ENCODE measurements at regions not wholly inside any gene's neighbourhood (a gene's known extent, or its start where the extent isn't known, plus 50 kb on each side); places are given as distances from the start of the nearest gene placed in this dataset.
"Not testable (repeated sequence)": the region's sequence is repeated elsewhere in the genome, so short reads cannot be mapped to it uniquely, and the experiment has no call there.

DNA sequence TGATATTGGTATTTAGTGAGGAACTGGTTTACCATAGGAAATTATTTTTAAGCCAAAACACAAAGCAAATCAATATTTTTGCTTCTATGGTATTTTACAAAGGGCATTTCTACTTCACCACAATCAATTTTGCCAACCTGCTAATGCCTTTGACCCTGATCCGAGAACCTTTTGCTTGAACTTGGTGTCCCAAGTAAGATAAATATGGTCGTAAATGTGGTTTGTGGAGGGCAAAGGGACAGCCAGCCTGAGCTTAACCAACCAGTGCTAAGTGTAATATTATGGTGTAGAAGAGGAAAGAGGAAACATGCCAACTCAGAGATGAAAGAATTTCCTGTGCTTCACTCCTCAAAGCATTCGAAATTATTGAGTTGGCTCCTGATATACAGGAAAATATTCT is 148.4 kb downstream of the C3orf38 start:
- no peak for DNase-seq

DNA sequence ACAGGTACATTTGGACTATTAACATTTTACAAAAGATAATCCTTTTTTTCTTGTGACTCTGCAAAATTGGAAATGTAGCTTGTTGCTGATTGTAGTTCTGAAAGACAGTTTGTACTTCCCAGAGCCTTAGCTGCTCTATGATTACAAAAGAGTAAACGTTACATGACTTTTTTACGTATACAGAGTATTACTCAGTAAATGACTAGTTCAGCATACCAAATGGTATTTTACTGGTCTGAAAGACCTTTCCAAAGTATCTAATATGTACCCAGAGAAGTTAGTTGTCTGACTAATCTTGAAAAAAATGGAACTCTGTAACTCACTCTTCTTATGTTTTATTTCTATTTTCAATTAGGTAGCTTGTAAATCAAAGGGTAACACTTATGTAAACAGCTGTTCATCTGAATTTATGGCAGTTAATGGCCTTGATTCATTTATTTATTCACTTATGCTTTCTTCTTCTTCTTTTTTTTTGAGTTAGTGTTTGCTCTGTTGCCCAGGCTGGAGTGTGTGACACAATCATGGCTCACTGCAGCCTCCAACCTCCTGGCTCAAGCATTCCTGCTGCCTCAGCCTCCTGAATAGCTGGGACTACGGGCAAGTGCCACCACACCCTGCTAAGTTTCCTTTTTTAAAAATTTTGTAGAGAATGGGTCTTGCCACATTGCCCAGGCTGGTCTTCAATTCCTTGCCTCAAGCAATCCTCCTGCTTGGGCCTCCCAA is 151.7 kb downstream of the C3orf38 start:
- no peak for DNase-seq

DNA sequence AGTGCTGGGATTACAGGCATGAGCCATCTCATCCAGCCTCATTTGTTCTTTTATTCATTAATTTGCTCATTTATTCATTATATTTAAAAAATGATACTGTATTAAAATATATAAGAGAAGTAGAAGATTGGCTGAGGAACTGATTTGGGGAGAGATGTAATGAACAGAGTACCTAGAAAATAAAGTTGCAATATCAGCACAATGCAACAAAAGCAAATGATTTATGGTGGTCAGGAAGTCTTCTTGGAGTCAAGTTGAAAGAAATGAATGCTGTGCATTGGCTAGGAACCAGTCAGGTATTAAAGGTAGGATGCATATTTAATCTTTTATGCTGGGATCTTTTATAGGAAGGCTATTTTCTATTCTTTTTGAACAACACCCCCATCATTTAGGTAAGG is 152.2 kb downstream of the C3orf38 start:
- DNase-seq: no peak

DNA sequence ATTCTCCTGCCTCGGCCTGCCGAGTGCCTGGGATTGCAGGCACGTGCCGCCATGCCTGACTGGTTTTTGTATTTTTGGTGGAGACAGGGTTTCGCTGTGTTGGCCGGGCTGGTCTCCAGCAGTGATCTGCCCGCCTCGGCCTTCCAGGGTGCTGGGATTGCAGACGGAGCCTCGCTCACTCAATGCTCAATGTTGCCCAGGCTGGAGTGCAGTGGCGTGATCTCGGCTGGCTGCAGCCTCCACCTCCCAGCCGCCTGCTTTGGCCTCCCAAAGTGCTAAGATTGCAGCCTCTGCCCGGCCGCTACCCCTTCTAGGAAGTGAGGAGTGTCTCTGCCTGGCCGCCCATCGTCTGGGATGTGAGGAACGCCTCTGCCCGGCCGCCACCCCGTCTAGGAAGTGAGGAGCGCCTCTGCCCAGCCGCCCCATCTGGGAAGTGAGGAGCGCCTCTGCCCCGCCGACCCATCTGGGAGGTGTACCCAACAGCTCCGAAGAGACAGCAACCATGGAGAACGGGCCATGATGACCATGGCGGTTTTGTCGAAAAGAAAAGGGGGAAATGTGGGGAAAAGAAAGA is 153.7 kb downstream of the C3orf38 start:
- DNase-seq: not testable (repeated sequence)

DNA sequence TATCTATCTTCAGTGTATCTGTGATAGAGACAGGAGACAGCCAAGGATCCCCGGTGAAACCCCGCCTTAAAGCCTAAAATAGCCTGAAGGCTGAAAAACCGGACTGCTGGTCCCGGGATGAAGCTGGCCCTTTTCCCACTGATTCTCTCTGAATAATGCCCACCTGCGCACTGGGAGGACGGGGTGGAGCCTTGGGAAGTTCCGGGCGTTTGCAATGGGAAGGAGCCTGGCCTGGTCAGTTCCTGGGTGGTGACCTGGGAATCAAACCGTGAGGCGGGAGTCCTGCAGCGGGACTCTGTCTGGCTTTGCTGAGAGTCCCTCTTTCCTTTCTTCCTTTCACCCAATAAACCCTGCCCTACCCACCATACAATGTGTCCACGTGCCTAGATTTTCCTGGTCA is 157.9 kb downstream of the C3orf38 start:
- no peak for DNase-seq

DNA sequence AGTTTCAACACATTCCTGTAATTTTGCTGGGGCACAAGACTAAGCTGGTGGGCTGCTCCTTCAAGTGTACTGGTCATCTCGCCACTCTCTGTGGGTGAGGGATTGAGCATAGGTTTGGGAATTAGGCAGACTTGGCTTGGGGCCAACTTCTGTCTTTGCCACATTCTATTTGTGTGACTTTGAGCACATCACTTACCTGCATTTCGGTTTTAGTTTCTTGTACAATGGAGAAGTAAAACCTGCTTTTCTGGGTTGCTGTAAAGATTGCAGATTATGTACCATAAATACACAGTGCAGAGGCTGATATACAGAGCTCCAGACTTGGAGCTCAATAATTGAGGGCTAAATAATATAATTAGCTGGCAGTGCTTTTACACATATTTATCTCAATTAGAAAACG is 162.1 kb downstream of the C3orf38 start:
- DNase-seq: peak; percentile 18

DNA sequence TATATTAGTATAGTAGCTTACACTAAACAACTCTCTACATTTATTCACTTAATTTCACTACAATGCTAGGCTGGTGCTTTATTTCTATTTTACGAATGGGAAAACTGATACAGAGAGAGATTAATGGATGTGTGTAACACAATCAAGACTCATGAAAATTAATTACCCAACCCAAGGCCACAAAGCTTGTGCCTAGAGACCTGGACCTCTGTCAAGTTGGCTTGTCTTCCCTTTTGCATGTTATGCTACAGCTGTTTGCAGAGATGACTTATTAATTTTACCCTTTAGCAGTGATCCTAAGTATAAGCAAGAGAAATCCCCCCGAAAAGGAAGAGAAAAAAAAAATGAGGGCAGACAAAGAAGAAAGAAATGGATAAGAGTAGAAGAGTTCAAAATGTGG is 162.5 kb downstream of the C3orf38 start:
- no peak for DNase-seq

DNA sequence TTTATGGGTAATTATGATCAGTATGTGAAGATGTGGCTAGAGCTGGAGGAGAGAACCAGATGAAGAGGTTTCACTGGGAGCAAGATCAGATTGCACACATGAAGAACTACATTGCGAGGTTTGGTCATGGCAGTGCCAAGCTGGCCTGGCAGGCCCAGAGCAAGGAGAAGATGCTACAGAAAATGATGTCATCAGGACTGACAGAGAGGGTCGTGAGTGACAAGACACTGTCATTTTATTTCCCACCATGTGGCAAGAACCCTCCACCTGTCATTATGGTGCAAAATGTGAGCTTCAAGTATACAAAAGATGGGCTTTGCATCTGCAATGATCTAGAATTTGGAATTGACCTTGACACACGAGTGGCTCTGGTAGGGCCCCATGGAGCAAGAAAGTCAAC is 168.3 kb downstream of the C3orf38 start:
- no peak for DNase-seq

DNA sequence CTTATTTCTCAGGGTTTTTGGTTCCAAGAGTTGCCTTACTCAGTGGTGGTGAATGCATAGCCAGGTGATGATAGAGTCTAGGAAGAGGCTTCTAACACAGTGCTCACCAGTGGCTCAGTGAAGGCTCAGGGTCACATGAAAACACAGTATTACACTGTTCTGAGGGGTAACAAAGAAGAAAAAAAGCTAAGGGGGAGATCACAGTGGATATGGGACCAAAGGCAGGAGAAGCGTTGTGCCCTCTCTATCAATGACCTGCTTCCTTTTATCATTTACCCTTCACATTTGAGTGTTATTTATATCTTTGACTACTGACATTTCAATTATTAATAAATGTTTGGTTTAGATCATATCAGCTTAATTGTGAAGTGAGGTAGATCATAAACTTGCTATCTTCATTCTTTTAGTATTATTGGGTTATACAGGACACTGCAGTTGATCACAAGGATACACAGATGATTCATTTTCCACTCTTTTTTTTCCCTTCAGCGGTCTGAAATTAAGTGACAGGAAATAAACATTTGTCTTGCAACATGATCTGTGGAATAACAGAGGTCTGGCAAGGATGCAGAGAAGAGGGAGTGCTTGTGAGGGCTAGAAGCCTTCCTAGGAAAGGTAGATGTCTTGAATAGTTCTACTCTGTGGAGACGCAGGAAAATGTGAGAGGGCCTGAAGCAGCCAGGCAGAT is 171.7 kb downstream of the C3orf38 start:
- DNase-seq: peak; percentile 9

DNA sequence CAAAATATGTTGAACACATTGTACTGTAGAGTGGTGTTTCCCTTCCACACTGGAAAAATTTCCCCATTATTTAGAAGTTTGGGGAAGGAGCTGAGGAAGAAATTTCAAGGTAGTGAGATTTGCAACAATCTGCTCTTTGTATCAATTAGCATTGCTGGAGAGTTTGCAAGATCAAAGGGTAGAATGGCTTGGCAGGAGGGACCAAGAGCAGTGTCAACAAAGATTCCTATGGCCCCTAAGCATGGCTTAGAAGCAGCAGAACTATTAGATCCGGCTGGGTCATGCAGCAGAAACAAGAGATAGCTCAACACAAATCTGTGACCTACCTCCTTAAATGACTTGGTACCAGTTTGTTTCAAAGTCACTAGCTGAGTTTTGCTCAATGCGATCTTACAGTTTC is 175.0 kb downstream of the C3orf38 start:
- DNase-seq: no peak

DNA sequence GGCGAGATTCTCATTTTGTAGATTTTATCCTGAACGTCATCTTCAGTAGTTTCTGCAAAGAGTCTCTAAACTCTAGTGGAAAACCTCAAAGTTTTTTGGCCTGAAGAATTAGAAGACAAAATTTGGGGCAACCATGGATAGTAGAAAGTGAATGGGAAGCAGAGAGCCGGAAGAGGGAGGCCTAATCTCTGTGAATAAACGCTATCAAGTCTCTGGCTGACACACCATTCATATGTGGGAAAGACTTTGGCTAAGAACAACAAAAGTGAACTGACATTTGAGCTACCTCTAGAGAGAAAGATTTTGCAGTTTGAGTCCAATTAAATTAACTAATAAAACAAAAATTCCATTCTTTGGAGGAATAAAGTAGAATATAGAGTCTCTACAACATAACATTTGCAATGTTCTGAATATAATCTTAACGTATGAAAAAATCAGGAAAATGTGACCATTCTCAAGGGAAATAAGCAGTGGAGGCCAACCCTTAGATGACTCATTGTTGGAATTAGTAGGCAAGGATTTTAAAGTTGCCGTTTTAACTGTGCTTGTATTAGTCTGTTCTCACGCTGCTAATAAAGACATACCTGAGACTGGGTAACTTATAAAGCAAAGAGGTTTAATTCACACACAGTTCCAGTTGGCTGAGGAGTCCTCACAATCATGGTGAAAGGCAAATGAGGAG is 184.6 kb downstream of the C3orf38 start:
- DNase-seq: no peak

DNA sequence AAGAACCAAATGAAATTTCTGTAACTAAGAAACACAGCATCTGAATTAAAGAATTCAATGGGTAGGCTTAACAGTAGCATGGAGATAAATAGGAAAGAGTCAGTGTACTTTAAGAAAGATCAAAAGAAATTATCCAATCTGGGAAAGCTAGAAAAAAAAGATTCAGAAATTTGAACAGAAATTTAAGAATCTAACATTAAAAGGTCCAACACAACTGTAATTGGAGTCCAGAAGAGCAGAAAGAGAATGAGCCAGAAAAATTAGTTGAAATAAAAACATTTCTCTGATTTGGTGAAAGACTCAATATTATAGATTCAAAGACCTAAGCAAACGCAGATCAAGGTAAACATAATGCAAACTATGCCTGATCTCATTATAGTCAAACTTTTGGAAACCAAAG is 187.1 kb downstream of the C3orf38 start:
- no peak for DNase-seq

DNA sequence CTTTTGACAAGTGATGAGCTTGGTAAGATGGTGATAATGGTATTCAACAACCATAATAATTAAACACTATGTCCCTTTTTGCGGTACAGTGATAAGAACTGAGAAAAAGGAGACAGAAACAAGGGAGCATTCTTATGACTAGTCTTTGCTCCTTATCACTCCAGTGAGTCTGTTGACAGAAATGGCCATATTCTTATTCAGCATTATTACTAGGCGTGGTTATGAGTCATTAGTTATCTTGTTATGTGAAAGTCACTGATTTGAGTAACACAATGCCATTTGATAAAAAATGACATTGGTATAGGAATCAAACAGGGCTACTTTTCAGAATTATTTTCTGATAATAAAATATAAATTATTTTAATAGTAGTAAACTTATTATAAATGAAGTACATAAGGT is 193.5 kb downstream of the C3orf38 start:
- no peak for DNase-seq

DNA sequence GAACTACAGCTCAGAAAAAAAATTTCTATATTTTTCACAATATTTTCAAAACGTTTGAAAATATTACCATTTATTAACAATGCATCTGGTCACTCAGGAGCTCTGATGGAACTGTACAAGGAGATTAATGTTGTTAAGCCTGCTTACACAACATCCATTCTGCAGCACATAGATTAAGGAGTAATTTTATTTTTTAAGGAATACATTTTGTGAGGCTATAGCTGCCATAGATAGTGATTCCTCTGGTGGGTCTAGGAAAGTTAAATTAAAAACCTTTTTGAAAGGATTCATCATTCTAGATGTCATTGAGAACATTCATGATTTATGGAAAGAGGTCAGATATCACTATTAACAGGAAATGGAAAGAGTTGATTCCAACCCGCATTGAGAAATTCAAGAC is 196.9 kb downstream of the C3orf38 start:
- no peak for DNase-seq

DNA sequence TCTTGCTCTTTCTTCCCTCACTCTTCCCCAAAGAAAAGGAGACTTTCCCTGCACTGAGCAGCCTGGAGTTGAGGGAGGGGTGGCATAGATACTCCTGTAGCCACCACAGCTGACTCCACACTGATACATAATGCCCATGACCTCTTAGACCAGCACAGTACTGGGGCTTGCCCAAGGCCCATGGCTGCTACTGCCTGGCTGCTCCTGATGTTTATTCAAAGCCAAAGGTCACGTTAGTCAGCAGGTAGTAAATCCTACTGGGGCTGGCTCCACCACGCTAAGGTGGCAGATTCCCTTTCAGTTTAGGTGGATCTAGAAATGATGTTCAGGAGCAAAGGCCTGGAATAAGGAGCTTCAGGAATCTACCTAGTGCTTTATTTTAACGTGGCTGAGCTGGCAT is 212.7 kb downstream of the C3orf38 start:
- no peak for DNase-seq

DNA sequence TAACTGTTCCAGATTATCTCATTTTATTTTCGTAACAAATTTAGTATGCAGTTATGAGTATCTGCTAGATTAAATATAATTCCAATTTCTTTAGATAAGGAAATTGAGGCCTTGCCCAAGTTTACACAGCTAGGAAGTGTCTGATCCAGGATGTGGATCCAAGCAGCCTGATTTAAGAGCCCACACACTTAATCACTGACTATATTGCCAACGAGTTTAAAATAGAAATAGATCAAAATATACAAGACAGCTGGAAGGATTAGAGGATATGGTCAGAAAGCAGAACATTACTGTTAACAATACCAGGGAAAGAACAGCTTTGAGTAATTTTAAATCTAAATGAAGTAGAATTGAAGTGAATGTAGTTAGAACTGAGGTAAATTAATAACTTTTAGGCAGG is 215.2 kb downstream of the C3orf38 start:
- no peak for DNase-seq

DNA sequence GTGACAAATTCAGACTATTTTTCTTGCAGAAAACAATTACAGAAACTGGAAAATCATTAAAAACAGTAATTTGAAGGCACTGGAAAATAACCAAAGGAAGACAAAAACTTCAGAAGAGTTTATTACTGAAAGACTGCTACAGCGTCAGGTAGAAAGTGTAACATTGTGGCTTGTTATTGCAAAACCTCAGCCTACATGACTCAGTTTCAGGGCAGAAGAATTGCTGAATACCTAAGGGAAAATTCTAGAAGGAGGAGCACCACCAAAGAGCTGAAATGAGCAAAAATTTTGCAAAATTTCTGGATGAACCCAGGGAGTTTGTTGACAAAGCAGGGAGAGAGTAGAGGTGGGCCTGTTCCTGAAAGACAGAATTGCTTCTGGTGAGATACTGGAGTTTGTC is 219.6 kb downstream of the C3orf38 start:
- DNase-seq: no peak

DNA sequence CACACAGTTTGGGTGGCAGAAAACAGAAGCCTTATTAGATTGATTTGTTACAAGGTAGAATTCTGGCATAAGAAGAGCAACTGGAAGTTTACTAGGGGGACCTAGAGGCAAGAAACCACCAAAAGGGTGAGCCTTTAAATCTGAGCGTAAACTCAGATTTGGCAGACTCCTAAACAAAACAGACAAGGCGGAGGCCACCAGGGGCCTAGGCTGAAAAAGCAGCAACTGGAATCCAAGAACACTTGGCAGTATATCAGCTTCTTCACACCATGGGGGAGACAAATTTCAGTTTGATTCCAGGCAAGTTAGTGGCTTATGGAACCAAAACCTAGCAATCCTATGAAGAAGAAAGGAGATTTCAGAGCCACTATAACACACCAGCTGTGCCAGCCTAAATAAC is 220.0 kb downstream of the C3orf38 start:
- no peak for DNase-seq

DNA sequence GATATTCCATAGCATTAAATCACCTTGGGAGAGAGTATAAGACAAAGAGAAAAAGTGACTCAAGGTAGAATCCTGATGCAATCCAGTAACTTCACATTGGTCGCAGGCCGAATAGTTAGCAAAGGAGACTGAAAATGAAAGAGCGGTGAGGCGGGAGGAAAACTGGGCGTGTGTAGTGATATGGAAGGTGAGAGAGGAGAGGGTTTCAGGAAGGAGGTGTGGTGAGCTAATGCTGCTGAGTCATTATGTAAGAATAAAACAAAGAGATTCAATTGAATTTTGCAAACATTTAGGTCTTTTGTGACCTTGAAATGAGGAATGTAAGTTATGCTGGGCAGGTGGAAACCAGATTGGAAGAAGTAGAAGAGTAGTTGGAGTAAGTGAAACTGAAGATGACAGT is 235.3 kb downstream of the C3orf38 start:
- DNase-seq: no peak

DNA sequence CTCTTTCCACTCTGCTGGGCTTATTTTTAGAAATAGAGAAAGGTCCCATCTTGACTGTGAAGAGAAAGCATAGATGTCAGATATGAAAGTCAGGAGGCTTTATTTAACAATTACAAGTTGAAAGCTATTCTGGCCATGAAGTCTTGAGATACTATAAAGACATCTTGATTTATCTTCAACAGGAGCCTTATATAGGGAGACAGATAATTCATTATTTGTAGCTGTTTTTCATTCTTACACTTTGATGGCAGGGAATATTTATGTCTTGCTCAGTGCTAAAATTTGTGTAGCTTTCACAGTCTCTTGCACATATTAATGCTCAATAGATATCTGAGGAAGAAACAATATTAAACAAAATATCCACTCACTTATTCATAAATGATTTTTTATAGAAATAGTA is 248.8 kb downstream of the C3orf38 start:
- no peak for DNase-seq

DNA sequence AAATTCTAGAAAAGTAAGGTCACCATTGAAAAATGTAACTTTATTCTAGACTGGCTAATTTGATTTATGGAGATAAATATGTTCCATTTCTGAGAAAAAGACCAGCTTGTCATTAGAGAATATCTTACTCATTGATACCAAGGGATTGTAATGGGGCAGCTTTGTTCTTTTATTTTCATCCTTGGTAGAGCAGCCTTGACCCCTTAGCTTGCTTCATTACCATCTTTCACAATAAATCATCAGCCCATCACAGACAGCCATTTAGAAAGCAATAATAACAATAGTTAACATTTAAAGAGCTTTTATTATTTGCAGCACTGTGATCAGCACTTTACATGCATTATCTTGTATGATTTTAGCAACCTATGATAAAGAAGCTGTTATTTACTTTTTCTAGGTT is 253.6 kb downstream of the C3orf38 start:
- DNase-seq: no peak

DNA sequence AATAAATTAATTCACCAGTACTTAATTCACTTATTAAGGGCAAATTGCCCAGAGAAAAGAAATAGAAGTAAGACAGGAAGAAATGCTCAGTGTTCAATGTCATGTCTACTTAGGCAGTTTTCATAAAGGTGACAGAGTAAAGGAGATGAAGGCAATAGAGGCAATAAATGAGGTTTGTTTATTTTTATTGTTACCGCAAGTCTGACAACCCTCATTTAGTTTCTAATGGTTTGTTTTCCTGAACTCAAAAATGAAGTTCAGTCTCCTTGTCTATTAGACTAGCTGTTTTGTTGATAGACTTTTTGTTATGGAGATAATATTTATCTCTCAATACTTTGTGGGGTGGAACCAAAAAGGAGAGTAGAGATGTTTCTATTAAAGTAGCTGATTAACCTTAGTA is 258.3 kb downstream of the C3orf38 start:
- DNase-seq: no peak

DNA sequence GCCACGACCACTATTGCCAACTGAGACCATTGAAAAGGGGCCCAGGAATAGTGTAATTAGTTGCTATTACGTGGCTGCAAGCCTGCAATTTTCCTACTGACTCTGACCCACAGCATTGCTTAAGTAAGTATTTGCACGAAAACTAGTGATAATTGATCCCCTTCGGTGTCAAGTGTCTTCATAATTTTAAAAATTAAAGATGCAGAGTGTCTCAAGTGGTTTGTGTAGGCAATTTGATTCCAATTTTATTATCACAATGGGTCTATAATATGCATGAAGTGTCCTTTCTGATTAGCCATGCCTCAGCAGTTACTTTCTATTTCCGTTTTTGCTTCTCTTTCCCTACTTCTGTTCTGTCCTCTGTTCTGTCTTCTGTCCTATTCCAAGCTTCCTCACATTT is 259.2 kb downstream of the C3orf38 start:
- DNase-seq: peak; percentile 58

DNA sequence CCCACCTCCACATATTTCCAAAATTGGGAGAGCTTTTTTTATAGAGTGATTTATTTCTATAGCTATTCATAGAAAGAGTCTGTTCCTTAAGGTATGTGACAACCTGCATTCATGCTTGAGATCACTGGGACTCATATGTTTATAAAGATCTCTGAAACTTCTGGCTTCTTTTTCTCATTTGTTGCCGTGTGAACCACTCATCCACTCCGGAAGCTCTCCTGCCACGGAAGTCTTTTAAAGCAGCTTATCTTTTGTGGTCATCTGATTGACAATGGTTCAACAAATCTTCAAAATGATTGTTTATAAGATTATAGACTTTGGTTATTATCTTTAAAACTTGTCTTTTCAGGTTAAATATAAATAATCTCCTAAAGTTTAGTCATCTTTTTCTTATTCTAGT is 260.5 kb downstream of the C3orf38 start:
- no peak for DNase-seq
